HG02970 (cell line): ENCODE measurements at regions not wholly inside any gene's neighbourhood (a gene's known extent, or its start where the extent isn't known, plus 50 kb on each side); places are given as distances from the start of the nearest gene placed in this dataset.
"Not testable (repeated sequence)": the region's sequence is repeated elsewhere in the genome, so short reads cannot be mapped to it uniquely, and the experiment has no call there.

Source experiments
- ATAC-seq: cut with Tn5 transposase; IDR thresholded peaks from one replicate; pipeline ENCODE4 v1.9.1; 2021; ENCODE audit warnings: mild to moderate bottlenecking, moderate library complexity, moderate number of reproducible peaks; ENCODE audit not compliant: unreplicated experiment, low FRiP score

- not testable (repeated sequence) for ATAC-seq
Measured at GRCh38 chr9:42430674-42431615, 247.5 kb downstream of the SPATA31A6 start.

- ATAC-seq, result not testable (repeated sequence)
Measured at GRCh38 chr9:42431616-42432010, 248.2 kb downstream of the SPATA31A6 start.

DNA sequence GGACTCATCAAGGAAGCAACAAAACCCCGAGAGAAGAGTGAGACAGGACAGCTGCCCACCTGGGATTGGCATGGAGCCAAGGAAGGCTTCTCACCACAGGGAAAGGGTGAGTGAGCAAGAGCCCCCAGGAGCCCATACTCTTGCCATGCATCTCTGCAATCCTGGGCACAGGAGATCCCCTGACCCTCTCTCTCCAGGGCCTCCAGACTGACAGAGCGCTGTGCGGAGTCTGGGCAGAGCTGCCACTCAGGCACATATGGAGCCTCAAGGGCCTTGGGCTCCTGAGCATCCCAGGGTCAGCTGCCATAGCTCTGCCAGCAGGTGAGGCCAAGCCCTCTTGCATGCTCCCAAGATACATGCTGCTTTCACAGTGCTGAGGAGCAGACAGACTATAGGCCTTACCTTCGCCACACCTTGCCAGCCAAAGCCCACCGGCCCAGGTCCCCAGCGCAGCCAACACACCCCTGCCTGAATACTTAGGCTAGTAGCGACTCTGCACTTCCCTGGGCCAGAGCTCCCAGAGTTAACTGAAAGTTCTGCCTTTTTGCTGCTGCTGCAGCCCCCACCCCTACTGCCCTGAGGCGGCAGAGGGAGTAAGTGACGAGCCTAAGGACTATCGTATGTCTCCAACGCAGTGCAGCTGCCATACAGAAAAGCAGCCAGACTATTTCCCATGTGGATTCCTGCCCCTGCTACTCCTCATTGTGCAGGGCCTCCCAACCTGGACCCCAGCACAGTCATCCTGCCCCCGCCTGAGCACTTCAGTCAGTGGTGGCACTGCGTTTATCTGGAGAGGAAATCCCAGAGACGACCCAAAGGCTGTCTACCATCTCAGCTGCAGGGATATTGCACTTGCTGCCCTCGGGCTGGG lies 251.6 kb downstream of the SPATA31A6 start:
- not testable (repeated sequence) for ATAC-seq

- ATAC-seq, result not testable (repeated sequence)
Measured at GRCh38 chr9:42435715-42436342, 252.4 kb downstream of the SPATA31A6 start.

GRCh38 chr9:42437057-42437759 lies 253.7 kb downstream of the SPATA31A6 start:
- ATAC-seq, result not testable (repeated sequence)

DNA sequence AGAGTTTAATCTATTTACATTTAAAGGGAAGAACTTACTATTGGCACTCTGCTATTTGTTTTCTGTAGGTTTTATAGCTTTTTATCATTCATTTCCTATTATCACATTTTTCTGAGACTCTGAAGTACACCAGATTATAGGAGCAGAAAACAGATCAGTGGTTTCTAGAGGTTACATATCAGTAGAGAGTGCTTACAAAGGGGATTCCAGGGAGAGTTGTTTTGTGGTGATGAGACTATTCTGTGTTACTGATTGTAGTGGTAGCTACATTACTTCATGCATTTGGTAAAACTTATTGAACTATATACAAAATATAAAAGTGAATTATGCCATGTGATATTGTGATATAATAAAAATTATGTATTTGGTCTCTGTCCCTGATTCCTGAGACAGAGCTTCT lies 259.2 kb downstream of the SPATA31A6 start:
- not testable (repeated sequence) for ATAC-seq

DNA sequence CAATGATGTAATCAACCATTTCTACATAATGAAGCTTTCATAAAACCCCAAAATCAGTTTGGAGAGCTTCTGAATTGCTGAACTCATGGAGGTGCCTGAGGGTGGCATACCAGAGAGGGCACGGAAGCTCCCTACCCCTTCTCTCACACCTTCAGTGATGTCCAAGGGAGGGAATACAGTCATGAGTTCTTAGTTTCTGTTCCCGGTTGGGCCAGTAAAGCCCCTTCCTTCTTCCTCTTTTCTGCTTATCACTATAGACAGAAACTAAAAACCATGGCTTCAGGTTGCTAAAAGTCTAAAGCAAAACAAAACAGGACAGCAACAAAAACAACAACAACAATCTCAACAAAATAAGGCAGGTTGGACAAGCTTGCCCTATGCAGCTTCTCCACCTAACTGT lies 260.0 kb downstream of the SPATA31A6 start:
- ATAC-seq, result not testable (repeated sequence)

- not testable (repeated sequence) for ATAC-seq
Measured at GRCh38 chr9:42461436-42461835, 278.0 kb downstream of the SPATA31A6 start.

GRCh38 chr9:42461863-42462262 lies 278.4 kb downstream of the SPATA31A6 start:
- ATAC-seq, result not testable (repeated sequence)

- not testable (repeated sequence) for ATAC-seq
Measured at GRCh38 chr9:42463981-42464380, 280.5 kb downstream of the SPATA31A6 start.

DNA sequence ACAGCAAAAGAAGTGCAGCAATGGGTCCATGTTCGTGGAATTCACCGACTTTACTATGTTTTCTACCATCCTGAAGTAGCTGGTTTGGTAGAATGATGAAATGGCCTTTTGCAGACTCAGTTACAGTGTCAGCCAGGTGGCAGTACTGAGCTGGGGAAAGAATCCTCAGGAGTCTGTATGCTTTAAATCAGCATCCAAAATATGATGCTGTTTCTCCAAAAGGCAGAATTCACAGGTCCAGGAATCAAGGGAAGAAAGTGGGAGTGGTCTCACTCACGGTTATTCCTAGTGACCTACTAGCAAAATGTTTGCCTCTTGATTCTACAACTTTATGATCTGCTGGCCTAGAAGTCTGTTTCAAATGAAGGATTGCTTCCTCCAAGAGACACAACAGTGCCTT lies 287.1 kb downstream of the SPATA31A6 start:
- ATAC-seq, result not testable (repeated sequence)

DNA sequence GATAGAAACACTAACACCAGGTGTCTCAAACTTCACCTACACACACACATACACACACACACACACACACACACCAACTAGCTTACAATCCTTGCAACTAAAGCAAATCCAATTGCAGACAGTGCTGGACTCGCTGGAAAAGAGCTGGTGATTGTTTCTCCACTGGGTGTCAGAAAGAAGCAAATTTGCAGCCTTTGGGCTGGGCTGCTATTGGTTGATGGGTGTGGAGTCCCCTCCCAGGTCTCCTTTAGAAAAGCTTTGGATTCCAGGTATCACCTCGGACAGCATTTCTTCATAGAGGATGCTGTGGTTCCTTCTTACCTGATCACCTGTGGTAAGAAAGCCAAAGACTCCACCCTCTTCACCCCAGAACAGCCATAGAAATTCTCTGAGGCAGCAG lies 307.5 kb downstream of the SPATA31A6 start:
- ATAC-seq, result not testable (repeated sequence)

DNA sequence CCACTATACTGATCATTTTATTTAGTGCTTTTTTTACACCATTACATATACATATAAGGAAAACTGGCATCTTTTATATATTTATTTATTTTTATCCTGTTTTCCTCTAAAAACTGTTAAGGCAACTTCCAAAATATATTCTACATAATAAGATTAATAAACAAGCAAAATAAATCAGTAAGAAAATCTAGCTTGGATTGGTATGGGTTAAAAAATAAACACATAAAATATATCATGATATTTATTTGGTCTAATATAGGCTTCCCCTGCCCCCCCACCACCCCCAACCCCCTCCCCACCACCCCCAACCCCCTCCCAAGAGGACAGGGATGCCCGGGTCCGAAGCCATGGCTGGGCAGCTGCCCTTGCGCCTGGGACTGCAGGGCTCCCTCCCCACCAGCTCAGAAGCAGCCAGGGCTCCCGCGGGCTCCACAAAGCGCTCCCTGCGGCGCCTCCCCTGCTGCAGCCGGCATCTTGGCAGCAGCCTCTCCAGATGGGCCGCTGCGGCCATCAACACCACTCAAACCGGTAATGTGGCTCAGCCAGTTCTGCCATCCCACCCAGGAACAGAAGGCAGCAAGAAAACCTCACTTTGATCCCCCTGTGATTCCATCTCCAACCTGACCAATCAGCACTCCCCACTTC lies 319.3 kb downstream of the SPATA31A6 start:
- ATAC-seq, result not testable (repeated sequence)

DNA sequence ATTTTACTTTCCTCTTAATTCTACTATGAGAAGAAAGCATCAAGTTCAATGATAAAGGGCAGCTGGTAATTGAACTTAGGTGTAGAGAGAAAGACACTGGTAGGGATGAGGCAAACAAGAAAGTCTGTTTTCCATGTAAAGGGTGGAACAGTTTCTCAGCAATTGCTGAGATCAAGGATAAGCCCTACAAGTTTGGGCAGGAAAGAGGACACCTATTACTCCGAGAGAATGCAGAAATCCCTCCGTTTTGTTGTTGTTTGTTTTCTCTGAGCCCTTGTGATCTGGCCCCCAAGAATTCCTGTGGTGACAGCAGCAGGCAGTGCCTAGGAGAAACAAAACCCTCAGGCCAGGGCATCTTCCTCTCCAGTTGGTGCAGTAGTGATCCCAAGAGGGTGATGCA lies 324.7 kb downstream of the SPATA31A6 start:
- not testable (repeated sequence) for ATAC-seq

- ATAC-seq, result not testable (repeated sequence)
Measured at GRCh38 chr9:42513535-42513934, 330.1 kb downstream of the SPATA31A6 start.

- not testable (repeated sequence) for ATAC-seq
Measured at GRCh38 chr9:42534325-42534983, 351.0 kb downstream of the SPATA31A6 start.

GRCh38 chr9:42534984-42535325 lies 351.5 kb downstream of the SPATA31A6 start:
- ATAC-seq, result not testable (repeated sequence)

- not testable (repeated sequence) for ATAC-seq
Measured at GRCh38 chr9:42550789-42551357, 367.4 kb downstream of the SPATA31A6 start.

DNA sequence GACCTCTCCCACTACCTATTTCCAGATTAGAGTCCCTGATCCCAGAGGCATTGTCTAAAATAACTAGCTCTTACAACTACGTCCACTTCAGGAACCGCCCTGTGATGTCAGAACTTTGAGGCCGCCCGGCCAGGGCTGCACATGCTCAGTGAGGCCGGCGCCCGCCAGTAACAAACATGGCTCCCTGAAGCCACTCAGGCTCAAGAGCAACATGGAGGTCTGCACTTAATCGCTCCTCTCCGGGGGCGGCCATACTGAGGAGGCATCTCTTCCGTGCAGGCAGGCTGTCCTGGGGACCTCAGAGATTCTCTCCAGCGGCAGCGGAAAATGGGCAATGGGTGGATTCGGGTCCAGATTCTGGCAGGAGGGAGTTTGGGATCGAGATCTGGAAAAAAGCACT lies 385.1 kb downstream of the SPATA31A6 start:
- ATAC-seq, result not testable (repeated sequence)
